HG03558 (cell line): ENCODE measurements at regions not wholly inside any gene's neighbourhood (a gene's known extent, or its start where the extent isn't known, plus 50 kb on each side); places are given as distances from the start of the nearest gene placed in this dataset.

Source experiments
- ATAC-seq: cut with Tn5 transposase; IDR thresholded peaks from one replicate; pipeline ENCODE4 v1.9.1; 2021; ENCODE audit warnings: moderate number of reproducible peaks; ENCODE audit not compliant: unreplicated experiment; ENCODE audit errors: extremely low read depth

DNA sequence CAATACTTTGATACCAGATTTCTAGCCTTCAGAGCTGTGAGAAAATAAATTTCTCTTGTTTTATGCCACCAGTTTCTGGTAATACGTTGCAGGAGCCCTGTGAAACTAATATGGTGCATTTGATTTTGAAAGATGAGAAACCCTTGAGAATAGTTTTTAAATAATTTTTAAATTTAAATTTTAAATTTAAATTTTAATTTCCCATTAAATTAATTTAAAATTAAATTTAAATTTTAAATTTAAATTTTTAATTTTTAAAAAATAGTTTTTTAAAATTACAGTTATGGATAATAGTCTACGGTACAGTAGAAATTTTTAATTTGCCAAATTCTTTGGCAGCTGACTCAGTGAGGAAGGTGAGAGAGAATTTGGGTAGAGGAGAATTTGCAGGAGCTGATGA is 68.6 kb upstream of the SLC24A3 start:
- ATAC-seq = no peak

DNA sequence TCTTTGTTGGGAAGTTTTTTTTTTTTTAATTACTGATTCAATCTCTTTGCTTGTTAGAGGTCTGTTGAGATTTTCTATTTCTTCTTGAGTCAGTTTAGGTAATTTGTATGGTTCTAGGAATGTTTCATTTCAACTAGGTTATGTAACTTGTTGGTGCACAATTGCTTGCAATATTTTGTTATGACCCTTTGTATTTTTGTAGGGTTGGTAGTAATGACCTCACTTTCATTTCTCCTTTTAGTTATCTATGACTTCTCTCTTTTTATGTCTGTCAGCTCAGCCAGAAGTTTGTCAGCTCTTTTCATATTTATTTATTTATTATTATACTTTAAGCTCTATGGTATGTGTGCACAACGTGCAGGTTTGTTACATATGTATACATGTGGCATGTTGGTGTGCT is 51.1 kb upstream of the SLC24A3 start:
- no peak for ATAC-seq
